Breast epithelium (tissue), 4 donors: ENCODE measurements at regions not wholly inside any gene's neighbourhood (a gene's known extent, or its start where the extent isn't known, plus 50 kb on each side); places are given as distances from the start of the nearest gene placed in this dataset.

Source experiments
- DNase-seq, 2 donors: peaks; one replicate each; pipeline ENCODE4 v3.0.0-alpha.2; 2019; ENCODE audit warnings: low spot score in 2 of 2
- H3K27ac ChIP-seq, 2 donors: fragments of 200-600 bp; sonication (generic) in 1 of 2; one replicate each; pipeline ENCODE4 v1.5.1; 2016 to 2019; ENCODE audit warnings: mild to moderate bottlenecking in 1 of 2
- H3K27me3 ChIP-seq, 2 donors: fragments of 200-600 bp; sonication (generic) in 1 of 2; one replicate each; pipeline versions ENCODE4 v1.5.1 to v1.6.0; 2017 to 2019; ENCODE audit warnings: control low read depth in 1 of 2, mild to moderate bottlenecking in 1 of 2
- H3K36me3 ChIP-seq: fragments of 200-600 bp; one replicate; pipeline ENCODE4 v1.5.1; 2019
- H3K4me1 ChIP-seq, 2 donors: fragments of 200-600 bp; sonication (generic); one replicate each; pipeline ENCODE4 v1.5.1; 2016 to 2019; ENCODE audit warnings: control low read depth in 1 of 2
- H3K4me3 ChIP-seq, 3 donors: fragments of 200-600 bp; sonication (generic); 1 replicate in 2 of 3; 2 replicates in 1 of 3; pipeline ENCODE4 v1.5.1; 2016 to 2019; ENCODE audit warnings: mild to moderate bottlenecking in 3 of 3, moderate library complexity in 2 of 3
- H3K9me3 ChIP-seq, 2 donors: fragments of 200-600 bp; sonication (generic) in 1 of 2; one replicate each; pipeline ENCODE4 v1.5.1; 2016 to 2019; ENCODE audit warnings: control low read depth in 1 of 2
- CTCF ChIP-seq, 3 donors: fragments of 450-650 bp; IDR thresholded peaks; one replicate each; pipeline ENCODE4 v1.5.1; 2016 to 2017; ENCODE audit warnings: antibody characterized with exemption in 3 of 3, mild to moderate bottlenecking in 3 of 3, moderate library complexity in 3 of 3
- POLR2A ChIP-seq: fragments of 450-650 bp; IDR thresholded peaks from one replicate; pipeline ENCODE4 v1.6.1; 2016; ENCODE audit warnings: antibody characterized with exemption, mild to moderate bottlenecking, moderate library complexity
- POLR2AphosphoS5 ChIP-seq, 3 donors: sonication (generic); formaldehyde crosslinking; IDR thresholded peaks; one replicate each; pipeline ENCODE4 v1.6.1; 2017; ENCODE audit warnings: antibody characterized with exemption in 3 of 3
- intact Hi-C: fragments of 100-400 bp; cut with DNase I; formaldehyde crosslinking; loops from one replicate; pipeline ENCODE4 v1.15.1; 2023; ENCODE audit warnings: low total_unique reads

- TF ChIP-seq CTCF (IDR thresholded peaks at IDR 0.05) (no peak), POLR2AphosphoS5 (IDR thresholded peaks at IDR 0.05) (no peak), POLR2A (no peak)
- Histone ChIP-seq H3K9me3 (no peaks in the 10 kb centered on the region), H3K4me1 (no peaks in the 10 kb centered on the region), H3K36me3 (no peaks in the 10 kb centered on the region), H3K27me3 (no peaks in the 10 kb centered on the region), H3K4me3 (no peak overlapping the region), H3K27ac (no peak overlapping the region)
- intact Hi-C loops, result no loop called here
- DNase-seq, result no peak
Observed at GRCh38 chr2:180150606-180151005, 143.5 kb upstream of the CWC22 start.

DNA sequence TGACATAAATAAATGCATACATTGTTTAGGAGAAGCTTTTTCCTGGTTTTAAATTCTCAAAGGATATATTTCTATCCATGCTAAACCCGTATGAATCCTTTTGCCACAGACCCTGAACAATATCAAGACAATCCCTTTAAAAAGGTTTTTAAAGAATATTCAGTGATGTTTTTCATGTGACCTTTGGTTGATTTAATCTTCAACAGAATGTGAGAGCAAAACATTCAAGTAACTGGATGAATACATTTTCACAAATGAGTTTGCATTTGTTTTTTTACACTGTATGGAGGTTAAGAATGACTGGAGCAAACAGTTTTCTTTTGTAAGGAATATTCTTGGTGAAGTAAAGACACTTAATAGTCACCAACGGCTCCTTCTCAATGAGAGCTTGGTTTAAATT is 139.4 kb upstream of the CWC22 start:
- no peak overlapping the region for H3K4me3 ChIP-seq
- no peaks in the 10 kb centered on the region for H3K4me1 ChIP-seq
- no peaks in the 10 kb centered on the region for H3K27me3 ChIP-seq
- DNase-seq, result no peak
- no peaks in the 10 kb centered on the region for H3K36me3 ChIP-seq
- no peaks in the 10 kb centered on the region for H3K9me3 ChIP-seq
- no peak overlapping the region for H3K27ac ChIP-seq
- intact Hi-C loops, result no loop called here
- no peak for TF ChIP-seq CTCF (IDR thresholded peaks at IDR 0.05)
- TF ChIP-seq POLR2A, result no peak
- no peak for TF ChIP-seq POLR2AphosphoS5 (IDR thresholded peaks at IDR 0.05)

- H3K4me3 ChIP-seq, result no peak overlapping the region
- H3K36me3 ChIP-seq, result no peaks in the 10 kb centered on the region
- no peaks in the 10 kb centered on the region for H3K4me1 ChIP-seq
- no peak overlapping the region for H3K27ac ChIP-seq
- H3K9me3 ChIP-seq, result no peaks in the 10 kb centered on the region
- intact Hi-C loops, result no loop called here
- TF ChIP-seq POLR2A, result no peak
- TF ChIP-seq CTCF (IDR thresholded peaks at IDR 0.05), result no peak
- TF ChIP-seq POLR2AphosphoS5 (IDR thresholded peaks at IDR 0.05), result no peak
- no peaks in the 10 kb centered on the region for H3K27me3 ChIP-seq
- no peak for DNase-seq
Observed at GRCh38 chr2:180146114-180146513, 139.0 kb upstream of the CWC22 start.

GRCh38 chr2:180145163-180145562 is 138.1 kb upstream of the CWC22 start:
- no peak overlapping the region for H3K27ac ChIP-seq
- no peaks in the 10 kb centered on the region for H3K27me3 ChIP-seq
- H3K36me3 ChIP-seq, result no peaks in the 10 kb centered on the region
- intact Hi-C loops, result no loop called here
- H3K4me3 ChIP-seq, result no peak overlapping the region
- H3K4me1 ChIP-seq, result no peaks in the 10 kb centered on the region
- TF ChIP-seq POLR2A (no peak), CTCF (IDR thresholded peaks at IDR 0.05) (no peak), POLR2AphosphoS5 (IDR thresholded peaks at IDR 0.05) (no peak)
- no peak for DNase-seq
- no peaks in the 10 kb centered on the region for H3K9me3 ChIP-seq

GRCh38 chr2:180144338-180144813 is 137.3 kb upstream of the CWC22 start:
- Histone ChIP-seq H3K9me3 (no peaks in the 10 kb centered on the region), H3K27ac (no peak overlapping the region), H3K4me1 (no peaks in the 10 kb centered on the region), H3K27me3 (no peaks in the 10 kb centered on the region), H3K4me3 (no peak overlapping the region), H3K36me3 (no peaks in the 10 kb centered on the region)
- DNase-seq, result no peak
- TF ChIP-seq POLR2AphosphoS5 (IDR thresholded peaks at IDR 0.05) (no peak), CTCF (IDR thresholded peaks at IDR 0.05) (no peak), POLR2A (no peak)
- intact Hi-C loops, result no loop called here
